ENCODE measurements at regions not wholly inside any gene's neighbourhood (a gene's known extent, or its start where the extent isn't known, plus 50 kb on each side); places are given as distances from the start of the nearest gene placed in this dataset.
"Not testable (repeated sequence)": the region's sequence is repeated elsewhere in the genome, so short reads cannot be mapped to it uniquely, and the experiment has no call there.

GRCh38 chr16:87144232-87144631 lies 173.0 kb downstream of the C16orf95 start:
- DNase-seq, result no peak

DNA sequence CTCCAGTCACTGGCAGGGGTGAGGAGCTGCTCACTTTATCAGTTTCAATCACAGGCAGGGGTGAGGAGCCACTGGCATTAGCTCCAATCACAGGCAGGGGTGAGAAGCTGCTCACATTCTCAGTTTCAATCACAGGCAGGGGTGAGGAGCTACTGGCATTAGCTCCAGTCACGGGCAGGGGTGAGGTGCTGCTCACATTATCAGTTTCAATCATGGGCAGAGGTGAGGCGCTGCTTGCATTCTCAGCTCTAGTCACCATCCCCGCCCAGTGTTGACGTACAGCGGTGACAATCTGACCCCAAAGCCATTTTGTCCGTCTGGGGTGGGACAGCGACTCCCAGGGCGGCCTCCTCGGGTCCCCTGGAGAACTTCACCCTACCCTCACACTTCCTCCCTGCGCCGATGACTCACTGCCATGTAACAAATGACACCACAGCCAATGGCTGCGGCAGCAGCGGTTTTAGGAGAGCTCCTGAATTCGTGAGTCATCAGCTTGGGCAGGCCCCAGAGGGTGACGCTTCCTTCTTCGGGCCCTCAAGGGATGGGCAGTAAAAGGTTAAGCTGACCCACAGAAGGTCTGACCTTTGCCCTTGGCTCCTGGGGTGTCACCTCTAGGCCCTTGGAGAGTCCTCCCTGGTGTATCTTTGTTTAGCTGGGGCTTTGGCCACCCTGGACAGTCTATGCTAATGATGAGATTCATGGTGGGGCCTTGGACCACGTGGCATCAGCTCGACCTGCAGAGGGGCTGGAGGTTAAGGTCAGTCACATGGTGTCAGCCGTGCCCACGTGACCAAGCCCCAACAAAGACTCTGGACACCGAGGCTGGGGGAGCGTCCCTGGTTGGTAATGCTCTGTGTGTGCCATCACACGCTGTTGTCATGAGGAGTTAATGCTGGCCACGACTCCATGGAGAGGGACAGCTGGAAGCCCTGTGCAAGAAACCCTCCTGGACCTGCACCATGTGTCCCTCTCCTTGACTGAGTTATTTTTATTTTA lies 171.7 kb downstream of the C16orf95 start:
- no peak for DNase-seq

- DNase-seq, result no peak
Observed at GRCh38 chr16:87146676-87147075, 170.5 kb downstream of the C16orf95 start.

GRCh38 chr16:87149051-87149450 lies 168.1 kb downstream of the C16orf95 start:
- DNase-seq, result no peak

DNA sequence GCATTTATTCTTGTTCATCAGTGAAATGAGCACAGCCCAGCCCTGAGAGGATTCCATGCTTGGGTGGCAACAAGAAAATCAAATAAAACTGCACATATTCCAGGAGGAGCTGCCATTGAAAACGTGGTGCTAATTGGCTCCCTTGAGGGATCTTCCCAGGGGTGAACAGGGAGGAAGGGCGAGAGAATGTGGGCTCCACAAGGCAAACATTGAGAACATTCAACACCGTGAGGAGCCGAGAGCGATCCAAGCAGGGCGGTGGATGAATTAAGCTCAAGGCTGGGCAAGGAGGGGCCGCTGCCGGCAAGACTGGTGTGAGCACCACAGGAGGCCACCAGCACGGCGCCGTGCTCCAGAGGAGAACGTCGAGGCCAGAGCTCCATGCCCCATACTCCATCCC lies 166.9 kb downstream of the C16orf95 start:
- no peak for DNase-seq

DNA sequence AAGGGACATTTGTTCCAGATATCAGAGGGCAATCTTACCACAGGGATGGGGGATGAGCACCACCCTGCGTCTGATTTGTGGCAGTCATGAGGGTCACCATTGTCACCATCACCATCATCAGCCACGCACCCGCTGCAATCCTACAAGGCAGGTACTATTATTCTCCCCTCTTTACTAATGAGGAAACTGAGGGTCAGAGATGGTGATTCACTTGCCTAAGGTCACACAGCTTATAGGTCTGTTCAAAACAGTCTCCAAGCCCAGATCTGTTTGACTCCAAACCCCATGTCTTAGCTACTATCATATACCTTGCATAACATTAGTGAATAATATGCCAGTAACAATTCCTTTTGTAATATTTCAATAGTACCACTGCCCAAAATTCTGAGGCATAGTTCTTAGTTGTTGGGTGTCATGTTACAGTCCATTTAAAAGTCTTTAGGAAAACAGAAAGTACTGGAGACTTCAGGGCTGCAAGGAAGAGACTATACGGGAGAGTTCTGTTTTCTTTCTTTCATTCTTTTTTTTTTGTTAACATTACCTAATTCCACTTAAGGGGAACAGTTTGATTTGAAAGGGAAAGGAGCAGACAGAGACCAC lies 166.4 kb downstream of the C16orf95 start:
- no peak for DNase-seq

GRCh38 chr16:87152221-87152755 lies 164.9 kb downstream of the C16orf95 start:
- no peak for DNase-seq

DNA sequence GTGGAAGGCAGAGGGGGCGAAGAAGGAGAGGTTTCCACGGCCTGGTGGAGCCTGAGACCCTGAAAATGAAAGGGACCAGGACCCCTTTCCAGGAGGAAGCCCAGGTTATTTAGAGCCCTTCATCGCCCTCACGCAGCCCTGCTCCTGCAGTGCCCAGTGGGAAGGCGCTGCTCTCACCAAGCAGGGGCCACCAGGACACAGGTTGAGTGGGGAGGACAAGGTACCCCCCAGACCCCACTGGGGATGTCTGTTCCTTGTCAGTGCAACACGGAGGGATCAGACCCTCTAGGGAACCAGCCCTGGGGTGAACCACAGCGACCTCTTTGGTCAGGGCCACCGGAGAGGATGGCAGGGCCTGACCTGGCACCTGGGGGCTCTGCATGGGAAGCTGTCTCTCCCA lies 163.9 kb downstream of the C16orf95 start:
- no peak for DNase-seq

DNA sequence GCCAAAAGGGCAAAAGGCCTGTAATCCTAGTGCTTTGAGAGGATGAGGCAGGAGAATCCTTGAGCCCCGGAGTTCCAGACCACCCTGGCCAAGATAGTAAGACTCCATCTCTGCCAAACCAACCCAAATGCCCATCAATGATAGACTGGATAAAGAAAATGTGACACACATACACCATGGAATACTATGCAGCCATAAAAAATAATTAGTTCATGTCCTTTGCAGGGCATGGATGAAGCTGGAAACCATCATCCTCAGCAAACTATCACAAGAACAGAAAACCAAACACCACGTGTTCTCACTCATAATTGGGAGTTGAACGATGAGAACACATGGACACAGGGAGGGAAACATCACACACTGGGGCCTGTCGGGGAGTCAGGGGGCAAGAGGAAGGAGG lies 161.9 kb downstream of the C16orf95 start:
- not testable (repeated sequence) for DNase-seq

DNA sequence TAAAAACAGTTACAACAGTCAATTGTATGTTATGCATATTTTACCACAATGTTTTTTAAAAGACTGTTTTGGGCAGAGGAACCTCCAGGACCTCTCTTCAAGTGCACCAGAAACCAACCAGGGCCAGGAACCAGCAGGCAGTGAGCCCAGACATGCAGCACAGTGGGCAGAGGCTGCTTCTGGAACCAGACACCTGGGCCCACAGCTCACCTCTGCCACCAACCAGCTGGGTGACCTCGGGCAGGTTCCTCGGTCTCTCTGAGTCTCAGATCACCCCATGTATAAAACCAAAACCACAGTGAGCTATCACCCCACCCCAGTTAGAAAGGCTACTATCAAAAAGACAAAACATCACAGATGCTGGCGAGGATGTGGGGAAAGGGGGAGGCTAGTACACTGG lies 161.0 kb downstream of the C16orf95 start:
- DNase-seq, result no peak

DNA sequence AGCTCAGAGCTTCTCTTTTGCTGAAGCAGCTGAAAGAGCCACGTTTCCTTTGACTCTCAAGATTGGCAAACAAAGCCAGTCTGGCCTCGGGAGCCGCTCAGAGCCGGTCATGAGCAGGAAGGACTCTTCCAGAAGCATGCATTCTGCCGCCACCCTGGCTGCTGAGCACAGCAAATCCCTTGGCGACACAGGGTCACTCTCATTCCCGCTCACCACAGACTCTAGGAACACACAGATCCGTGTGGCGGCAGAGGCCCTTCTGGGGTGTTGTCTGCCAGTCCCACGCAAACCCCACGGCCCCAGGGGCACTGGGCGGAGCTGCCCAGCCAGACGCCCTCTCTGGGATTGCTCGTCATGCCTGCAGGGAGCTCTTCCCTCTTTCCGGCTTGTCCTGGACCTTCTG lies 157.0 kb downstream of the C16orf95 start:
- DNase-seq, result no peak

DNA sequence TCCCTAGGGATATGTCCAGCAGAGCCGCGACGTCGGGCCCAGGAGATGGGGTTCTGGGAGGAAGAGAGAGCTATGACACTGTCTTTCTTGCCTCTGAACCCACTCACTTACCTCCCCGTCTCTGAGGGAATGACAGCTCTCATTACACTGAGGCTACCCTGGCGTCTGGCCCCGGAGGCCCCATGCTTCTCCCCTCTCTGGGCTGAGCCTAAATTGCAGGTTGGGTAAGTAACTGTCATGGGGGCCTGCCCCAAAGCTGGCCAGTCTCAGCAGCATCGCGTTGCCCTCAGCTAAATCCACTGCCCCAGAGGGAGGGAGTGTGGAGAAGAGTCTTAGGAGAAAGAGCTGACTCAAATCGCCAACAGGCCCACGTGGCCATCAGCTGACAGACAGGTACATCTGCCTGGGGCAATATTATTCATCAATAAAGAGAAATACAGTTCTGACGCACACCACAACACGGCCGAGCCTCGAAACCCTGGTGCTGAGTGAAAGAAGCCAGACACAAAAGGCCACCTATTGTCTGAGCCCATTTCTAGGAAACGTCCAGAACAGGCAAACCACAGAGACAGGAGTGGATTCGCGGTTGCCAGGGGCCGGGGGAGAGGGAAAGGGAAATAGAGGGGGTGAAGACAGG lies 156.4 kb downstream of the C16orf95 start:
- no peak for DNase-seq

- DNase-seq, result not testable (repeated sequence)
Observed at GRCh38 chr16:87161410-87161809, 155.8 kb downstream of the C16orf95 start.

DNA sequence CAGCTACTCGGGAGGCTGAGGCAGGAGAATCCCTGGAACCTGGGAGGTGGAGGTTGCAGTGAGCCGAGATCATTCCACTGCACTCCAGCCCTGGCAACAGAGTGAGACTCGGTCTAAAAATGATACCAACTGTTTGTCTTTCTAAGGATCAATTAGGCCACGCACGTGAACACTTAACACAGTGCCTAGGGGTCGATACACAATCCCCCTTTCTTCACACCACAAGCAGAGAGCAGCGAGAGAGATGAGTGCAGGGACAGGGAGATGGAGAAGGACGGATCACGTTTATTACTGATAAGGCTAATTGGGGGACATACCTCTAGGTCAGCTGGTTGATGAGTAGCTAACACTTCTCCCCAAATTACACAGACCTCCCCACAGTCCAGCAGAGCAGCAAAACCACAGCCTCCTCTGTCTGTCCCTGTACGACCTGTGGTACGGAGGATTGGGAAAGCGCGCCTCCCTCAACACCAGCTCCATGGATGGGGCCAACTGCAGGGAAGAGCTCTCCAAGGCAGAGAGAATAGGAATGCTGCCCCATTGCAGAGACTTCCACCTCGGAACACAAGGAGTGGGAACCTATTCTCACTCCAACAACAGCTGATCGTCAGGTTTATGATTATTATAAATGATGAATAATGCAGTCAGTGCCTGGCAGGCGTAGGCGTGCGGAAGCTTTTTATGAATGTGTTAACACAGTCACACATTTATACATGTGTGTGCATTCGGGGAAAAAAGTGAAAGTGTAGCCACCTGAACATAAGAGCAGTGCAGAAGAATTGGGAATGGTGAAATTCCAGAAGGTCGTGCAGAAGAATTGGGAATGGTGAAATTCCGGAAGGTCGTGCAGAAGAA lies 155.1 kb downstream of the C16orf95 start:
- no peak for DNase-seq

GRCh38 chr16:87162799-87163198 lies 154.4 kb downstream of the C16orf95 start:
- not testable (repeated sequence) for DNase-seq

GRCh38 chr16:87163637-87164036 lies 153.6 kb downstream of the C16orf95 start:
- no peak for DNase-seq

DNA sequence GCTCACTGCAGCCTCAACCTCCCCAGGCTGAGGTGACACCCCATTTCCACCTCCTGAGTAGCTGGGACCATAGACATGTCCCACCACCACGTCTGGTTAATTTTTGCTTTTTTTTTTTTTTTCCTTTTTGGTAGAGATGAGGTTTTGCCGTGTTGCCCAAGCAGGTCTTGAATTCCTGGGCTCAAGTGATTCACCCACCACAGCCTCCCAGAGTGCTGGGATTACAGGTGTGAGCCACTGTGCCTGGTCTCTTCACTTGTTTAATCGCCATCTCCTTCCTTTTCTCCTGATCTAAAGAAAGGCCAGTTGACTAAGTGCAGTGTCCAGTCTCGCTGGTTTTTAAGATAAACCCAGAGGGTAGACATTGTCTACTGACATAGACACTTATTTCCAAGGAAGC lies 152.0 kb downstream of the C16orf95 start:
- DNase-seq, result no peak

- DNase-seq, result no peak
Observed at GRCh38 chr16:87165885-87166284, 151.3 kb downstream of the C16orf95 start.

DNA sequence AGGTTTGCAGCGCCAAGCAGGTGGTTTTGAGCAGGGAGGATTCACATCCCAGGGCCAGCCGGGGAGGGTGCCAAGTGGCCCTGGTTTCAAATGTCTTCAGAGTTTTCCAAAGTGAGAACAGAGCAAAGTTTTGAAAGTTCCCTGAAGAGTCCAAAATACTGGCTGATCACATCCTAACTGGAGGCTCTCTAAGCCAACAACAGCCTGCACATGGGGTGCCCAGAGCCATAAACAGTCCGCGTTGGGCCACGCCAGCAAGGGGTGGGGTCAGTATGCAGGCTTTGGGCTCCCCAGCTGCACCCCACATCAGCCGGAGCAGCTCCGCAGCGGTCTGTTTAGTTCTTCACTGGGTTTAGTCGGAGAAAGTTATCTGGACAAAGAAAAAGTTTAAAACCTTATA lies 150.9 kb downstream of the C16orf95 start:
- DNase-seq, result no peak

GRCh38 chr16:87166934-87167333 lies 150.3 kb downstream of the C16orf95 start:
- DNase-seq, result no peak

DNA sequence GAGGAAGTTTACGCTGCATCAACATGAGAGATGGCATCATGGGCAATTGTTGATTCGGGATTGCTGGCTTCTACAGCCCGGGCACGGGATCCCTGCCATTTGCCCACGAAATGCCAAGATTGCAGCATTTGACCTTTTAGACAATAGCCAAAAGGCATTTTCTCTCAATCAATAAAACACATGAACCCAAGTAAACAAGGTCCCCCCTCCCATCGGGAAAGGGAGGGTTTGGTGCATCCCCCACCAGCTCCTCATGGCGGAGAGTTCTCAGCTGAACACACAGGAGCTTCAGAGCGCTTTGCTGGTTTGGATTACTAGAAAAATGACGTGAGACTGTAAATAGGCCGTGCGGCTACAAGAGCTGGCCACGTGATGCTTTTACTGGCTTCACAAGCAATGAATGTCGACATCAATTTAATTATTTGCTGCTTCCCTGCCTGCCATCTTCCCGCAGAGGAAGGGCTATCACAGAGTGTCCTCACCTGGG lies 147.6 kb downstream of the C16orf95 start:
- DNase-seq, result no peak

GRCh38 chr16:87170310-87170709 lies 146.9 kb downstream of the C16orf95 start:
- DNase-seq, result no peak
